Daoy (cell line): ENCODE measurements at regions not wholly inside any gene's neighbourhood (a gene's known extent, or its start where the extent isn't known, plus 50 kb on each side); places are given as distances from the start of the nearest gene placed in this dataset.

Experiments
- DNase-seq: peaks from one replicate; pipeline ENCODE4 v3.0.0-alpha.2; 2015; ENCODE audit warnings: low read depth

- no peak for DNase-seq
These were observed 96.5 kb upstream of the ADRA1B start for GRCh38 chr5:159819591-159820411.

- no peak for DNase-seq
These were observed 95.6 kb upstream of the ADRA1B start for GRCh38 chr5:159820692-159821091.

- DNase-seq: no peak
These were observed 94.8 kb upstream of the ADRA1B start for GRCh38 chr5:159821461-159821940.

GRCh38 chr5:159824188-159825161 lies 91.8 kb upstream of the ADRA1B start:
- DNase-seq: no peak

GRCh38 chr5:159825551-159826051 lies 90.7 kb upstream of the ADRA1B start:
- peak; percentile 72 for DNase-seq

- DNase-seq: peak; percentile 85
These were observed 89.7 kb upstream of the ADRA1B start for GRCh38 chr5:159826351-159827214.

GRCh38 chr5:159827861-159828260 lies 88.4 kb upstream of the ADRA1B start:
- no peak for DNase-seq

- DNase-seq: no peak
These were observed 84.2 kb upstream of the ADRA1B start for GRCh38 chr5:159832073-159832472.

GRCh38 chr5:159833088-159833487 lies 83.2 kb upstream of the ADRA1B start:
- no peak for DNase-seq

GRCh38 chr5:159833846-159834245 lies 82.4 kb upstream of the ADRA1B start:
- peak; percentile 26 for DNase-seq

GRCh38 chr5:159835548-159835947 lies 80.7 kb upstream of the ADRA1B start:
- no peak for DNase-seq

- DNase-seq: no peak
These were observed 79.6 kb upstream of the ADRA1B start for GRCh38 chr5:159836691-159837090.

- DNase-seq: peak; percentile 16
These were observed 78.4 kb upstream of the ADRA1B start for GRCh38 chr5:159837860-159838259.

- no peak for DNase-seq
These were observed 77.6 kb upstream of the ADRA1B start for GRCh38 chr5:159838551-159839222.

- no peak for DNase-seq
These were observed 71.8 kb upstream of the ADRA1B start for GRCh38 chr5:159844267-159845121.

- DNase-seq: peak; percentile 89
These were observed 66.7 kb upstream of the ADRA1B start for GRCh38 chr5:159849437-159850083.

- peak; percentile 86 for DNase-seq
These were observed 66.1 kb upstream of the ADRA1B start for GRCh38 chr5:159850160-159850559.

GRCh38 chr5:159851053-159851452 lies 65.2 kb upstream of the ADRA1B start:
- DNase-seq: peak; percentile 71

- peak; percentile 62 for DNase-seq
These were observed 61.4 kb upstream of the ADRA1B start for GRCh38 chr5:159854916-159855315.
